ENCODE measurements at regions not wholly inside any gene's neighbourhood (a gene's known extent, or its start where the extent isn't known, plus 50 kb on each side); places are given as distances from the start of the nearest gene placed in this dataset.
"Not testable (repeated sequence)": the region's sequence is repeated elsewhere in the genome, so short reads cannot be mapped to it uniquely, and the experiment has no call there.

- no peak for DNase-seq
Measured at GRCh38 chr1:191371626-191372025, 786.6 kb upstream of the RGS18 start.

DNA sequence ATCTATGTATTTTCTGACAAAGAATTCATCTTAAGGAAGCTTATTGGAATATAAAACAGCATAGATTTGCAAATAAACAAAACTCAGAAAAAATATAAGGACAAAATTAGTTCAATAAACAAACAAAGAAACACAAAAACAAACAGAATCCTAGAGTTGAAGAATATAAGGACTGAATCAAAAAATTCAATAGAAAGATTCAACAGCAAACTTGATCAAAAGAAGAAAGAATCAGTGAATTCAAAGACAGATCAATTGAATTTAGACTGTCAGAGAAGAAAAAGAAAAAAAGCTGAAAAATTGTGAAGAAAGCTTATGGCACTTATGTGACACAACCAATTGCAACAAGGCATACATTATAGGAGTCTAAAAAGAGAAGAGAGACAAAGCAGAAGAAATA, 770.0 kb upstream of the RGS18 start:
- DNase-seq = no peak

DNA sequence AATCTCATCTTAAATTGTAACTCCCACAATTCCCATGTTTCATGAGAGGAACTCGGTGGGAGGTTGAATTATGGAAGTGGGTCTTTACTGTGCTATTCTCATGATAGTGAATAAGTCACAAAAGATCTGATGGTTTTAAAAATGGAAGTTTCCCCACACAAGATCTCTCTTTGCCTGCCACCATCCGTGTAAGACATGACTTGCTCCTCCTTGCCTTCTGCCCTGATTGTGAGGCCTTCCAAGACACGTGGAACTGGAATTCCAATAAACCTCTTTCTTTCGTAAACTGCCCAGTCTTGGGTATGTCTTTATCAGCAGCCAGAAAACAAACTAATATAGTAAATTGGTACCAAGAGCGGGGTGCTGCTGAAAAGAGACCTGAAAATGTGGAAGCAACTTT, 761.6 kb upstream of the RGS18 start:
- no peak for DNase-seq

DNA sequence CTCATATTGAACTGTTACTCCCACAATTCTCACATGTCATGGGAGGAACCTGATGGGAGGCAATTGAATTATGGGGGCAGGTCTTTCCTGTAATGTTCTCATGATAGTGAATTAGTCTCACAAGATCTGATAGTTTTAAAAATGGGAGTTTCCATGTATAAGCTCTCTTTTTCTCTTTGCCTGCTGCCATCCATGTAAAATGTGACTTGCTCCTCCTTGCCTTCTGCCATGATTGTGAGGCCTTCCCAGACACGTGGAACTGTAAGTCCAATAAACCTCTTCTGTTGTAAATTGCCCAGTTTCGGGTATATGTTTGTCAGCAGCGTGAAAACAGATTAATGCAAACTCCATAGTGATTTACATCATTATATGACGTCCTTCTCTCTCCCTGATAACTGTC, 759.7 kb upstream of the RGS18 start:
- DNase-seq = no peak

- DNase-seq = no peak
Measured at GRCh38 chr1:191405417-191405816, 752.8 kb upstream of the RGS18 start.

GRCh38 chr1:191414981-191415640, 743.2 kb upstream of the RGS18 start:
- DNase-seq = no peak

DNA sequence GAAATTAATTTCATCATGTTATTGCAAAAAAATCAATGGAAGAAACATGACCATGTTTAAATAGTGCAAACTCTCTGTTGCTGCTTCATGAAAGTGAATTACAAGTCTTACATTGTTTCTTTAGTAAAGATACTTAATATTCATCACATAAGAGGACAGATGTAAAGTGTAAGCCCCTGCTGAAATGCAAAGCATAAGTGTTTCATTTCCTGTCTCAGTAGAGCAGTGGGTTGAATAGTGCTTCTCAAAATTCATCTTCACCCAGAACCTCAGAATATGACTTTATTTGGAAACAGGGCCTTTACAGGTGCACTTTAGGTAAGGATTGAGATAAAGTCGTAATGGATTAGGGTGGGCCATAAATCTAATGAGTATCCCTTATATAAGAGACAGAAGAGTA, 738.4 kb upstream of the RGS18 start:
- no peak for DNase-seq

- DNase-seq = no peak
Measured at GRCh38 chr1:191427593-191427992, 730.7 kb upstream of the RGS18 start.

- DNase-seq = no peak
Measured at GRCh38 chr1:191432817-191433216, 725.4 kb upstream of the RGS18 start.

GRCh38 chr1:191438979-191439378, 719.3 kb upstream of the RGS18 start:
- DNase-seq = no peak

DNA sequence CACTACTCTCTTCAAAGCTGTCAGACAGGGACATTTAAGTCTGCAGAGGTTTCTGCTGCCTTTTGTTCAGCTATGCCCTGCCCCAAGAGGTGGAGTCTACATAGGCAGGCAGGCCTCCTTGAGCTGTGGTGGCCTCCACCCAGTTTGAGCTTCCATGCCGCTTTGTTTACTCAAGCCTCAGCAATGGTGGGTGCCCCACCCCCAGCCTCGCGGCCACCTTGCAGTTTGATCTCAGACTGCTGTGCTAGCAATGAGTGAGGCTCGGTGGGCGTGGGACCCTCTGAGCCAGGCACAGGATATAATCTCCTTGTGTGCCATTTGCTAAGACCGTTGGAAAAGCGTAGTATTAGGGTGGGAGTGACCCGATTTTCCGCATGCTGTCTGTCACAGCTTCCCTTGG, 710.0 kb upstream of the RGS18 start:
- not testable (repeated sequence) for DNase-seq

DNA sequence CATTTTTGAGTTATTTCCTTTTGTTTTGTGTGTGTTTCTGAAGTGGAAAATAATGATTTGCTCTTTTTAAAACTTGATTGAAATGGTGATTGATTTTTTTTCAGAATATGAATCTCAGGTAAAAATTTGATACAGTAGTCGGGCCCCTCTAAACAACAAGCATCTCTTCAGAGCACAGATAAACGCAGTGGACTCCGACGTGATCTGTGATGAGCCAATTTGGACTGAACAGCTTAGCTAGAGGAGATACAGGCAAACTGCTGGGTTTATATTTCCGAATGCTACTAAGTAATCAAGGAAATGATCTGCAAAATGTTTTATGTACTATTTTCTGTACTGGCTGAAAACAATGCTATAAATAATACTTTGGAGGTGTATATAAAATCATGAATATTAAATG, 705.7 kb upstream of the RGS18 start:
- DNase-seq = no peak

DNA sequence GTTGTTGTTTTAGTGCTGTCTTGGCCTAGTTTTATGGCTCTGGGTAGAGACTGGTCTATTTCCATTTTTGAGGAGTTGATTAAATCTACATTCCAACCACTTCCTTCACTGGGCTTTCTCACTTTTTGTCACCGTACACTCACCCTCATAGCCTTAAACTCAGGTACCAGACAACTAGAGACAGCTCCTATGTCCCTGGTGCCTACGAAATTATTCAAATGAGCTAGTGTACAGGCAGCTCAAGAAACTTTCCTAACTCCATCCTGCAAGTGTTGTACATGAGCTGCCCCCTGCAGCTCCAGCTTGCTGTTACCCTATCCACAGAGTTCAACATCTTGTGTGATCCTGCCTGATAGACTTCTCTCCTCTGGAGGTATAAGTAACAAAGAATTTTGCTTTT, 704.8 kb upstream of the RGS18 start:
- DNase-seq = no peak

- no peak for DNase-seq
Measured at GRCh38 chr1:191457889-191458288, 700.4 kb upstream of the RGS18 start.

GRCh38 chr1:191460234-191460633, 698.0 kb upstream of the RGS18 start:
- no peak for DNase-seq

DNA sequence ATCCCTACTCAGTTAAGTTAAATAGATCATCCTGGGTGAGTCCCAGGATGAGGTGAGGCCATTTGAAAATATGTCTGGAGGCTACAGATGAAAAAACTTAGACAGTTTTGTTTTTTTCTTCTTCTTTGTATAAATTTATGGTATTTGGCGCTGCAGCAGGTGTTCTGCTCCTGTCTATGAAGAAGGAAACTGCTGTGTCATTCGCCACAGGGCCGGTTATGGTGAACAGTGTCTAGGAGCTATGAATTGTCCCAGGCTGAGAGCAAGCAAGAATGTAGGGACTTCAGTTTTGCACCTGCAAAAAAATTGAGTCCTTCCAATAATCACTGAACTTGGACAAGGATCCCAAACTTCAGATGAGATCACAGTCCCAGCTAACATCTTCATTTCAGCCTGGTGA, 674.3 kb upstream of the RGS18 start:
- no peak for DNase-seq

DNA sequence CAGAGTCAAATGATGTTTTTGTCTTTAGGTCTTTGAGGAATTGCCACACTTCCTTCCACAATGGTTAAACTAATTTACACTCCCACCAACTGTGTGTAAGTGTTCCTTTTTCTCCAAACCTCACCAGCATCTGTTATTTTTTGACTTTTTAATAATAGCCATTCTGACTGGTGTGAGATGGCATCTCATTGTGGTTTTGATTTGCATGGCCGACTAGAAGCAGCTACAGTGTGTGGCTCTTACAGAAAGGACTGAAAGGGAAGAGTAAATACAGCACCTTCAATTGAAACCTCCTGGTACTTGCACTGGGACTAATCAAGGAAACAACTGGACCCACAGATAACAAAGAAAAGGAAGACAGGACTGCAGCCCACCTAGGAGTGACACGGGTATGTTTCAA, 668.0 kb upstream of the RGS18 start:
- DNase-seq = no peak

DNA sequence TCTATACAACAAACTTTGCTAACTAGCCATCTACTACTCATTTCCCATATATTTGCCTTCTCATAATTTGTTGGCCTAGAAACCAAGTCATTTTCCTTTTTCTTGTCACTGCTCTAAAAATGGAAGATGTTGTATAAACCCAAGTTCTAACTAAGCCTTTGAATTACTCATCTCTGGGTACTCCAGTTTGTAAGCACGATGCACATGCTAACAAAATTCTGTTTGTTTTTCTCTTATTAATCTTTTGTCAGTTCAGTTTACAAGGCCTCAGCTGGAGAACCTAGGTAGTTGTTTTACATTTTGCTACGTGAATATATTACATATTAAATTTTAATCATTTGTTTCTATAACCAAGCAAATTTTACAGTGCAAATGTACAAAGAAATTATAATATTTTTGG, 663.2 kb upstream of the RGS18 start:
- DNase-seq = no peak

- no peak for DNase-seq
Measured at GRCh38 chr1:191498318-191498717, 659.9 kb upstream of the RGS18 start.

- DNase-seq = no peak
Measured at GRCh38 chr1:191498825-191499224, 659.4 kb upstream of the RGS18 start.

DNA sequence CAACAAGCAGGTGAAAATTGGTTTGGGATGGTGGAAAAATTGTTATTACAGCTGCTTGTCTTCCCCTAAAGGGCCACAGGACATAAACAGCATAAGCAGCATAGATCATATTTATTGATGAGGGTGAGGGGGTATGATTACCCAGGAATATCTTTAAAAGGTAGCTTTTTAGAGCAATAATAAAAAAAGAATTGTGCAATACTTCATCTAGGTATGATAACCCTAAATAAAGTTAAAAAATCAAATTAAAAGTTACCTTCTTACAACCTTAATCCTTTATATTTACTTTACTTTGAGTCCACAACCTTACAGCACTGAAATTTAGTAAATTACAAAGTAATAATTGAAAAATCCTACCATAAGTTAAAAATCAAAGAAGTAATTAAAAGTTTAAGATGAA, 653.3 kb upstream of the RGS18 start:
- DNase-seq = no peak

- no peak for DNase-seq
Measured at GRCh38 chr1:191508239-191508638, 650.0 kb upstream of the RGS18 start.

GRCh38 chr1:191511480-191511879, 646.8 kb upstream of the RGS18 start:
- DNase-seq = not testable (repeated sequence)

DNA sequence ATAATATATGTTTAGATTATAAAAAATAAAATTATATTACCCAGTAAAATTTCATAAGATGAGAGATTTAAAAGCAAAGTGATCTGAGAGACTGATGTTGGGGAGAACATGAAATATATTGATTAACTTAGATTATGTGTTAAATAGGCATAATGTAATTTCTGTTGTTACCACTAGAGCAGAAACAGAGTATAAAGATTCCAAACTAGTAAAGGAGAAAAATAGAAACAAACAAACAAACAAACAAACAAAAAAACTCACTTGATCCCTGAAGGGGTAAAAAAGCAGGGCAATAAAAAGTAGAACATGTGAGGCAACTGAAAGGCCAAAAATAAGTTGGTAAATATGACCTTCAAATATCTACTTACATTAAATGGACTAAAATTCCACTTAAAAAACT, 640.4 kb upstream of the RGS18 start:
- DNase-seq = no peak

- DNase-seq = no peak
Measured at GRCh38 chr1:191519519-191519918, 638.7 kb upstream of the RGS18 start.

DNA sequence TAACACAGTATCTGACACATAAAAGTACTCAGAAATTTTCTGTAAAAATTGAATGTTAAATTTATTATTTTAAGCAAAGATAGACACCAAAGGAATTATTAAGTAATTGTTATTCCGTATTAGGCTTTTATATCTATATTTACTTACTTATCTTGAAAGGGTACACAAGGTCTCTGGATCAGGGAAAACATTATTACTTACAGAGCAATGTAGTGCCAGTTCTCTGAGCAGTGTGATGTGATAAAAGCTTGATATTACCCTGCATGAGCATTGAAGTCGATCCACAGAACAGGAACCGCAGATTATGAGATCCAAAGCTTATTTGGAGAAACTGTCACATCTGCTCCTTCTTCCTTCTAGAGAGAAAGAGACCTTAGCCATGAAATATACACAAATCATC, 637.9 kb upstream of the RGS18 start:
- no peak for DNase-seq
